Ishikawa (cell line): ENCODE measurements at regions not wholly inside any gene's neighbourhood (a gene's known extent, or its start where the extent isn't known, plus 50 kb on each side); places are given as distances from the start of the nearest gene placed in this dataset.

Experiments
- CEBPB ChIP-seq: IDR thresholded peaks from 2 replicates; pipeline ENCODE4 v1.6.1; 2012
- EGR1 ChIP-seq: IDR thresholded peaks from 2 replicates; pipeline ENCODE4 v1.6.1; 2012
- EP300 ChIP-seq: IDR thresholded peaks from 2 replicates; pipeline ENCODE4 v1.6.1; 2012; ENCODE audit warnings: borderline replicate concordance
- MAX ChIP-seq: IDR thresholded peaks from 2 replicates; pipeline ENCODE4 v1.6.1; 2012
- NFIC ChIP-seq: IDR thresholded peaks from 2 replicates; pipeline ENCODE4 v1.6.1; 2012
- REST ChIP-seq: IDR thresholded peaks from 2 replicates; pipeline ENCODE4 v1.6.1; 2012; ENCODE audit warnings: low read depth, mild to moderate bottlenecking
- TEAD4 ChIP-seq: IDR thresholded peaks from 2 replicates; pipeline ENCODE4 v1.6.1; 2012
- USF1 ChIP-seq: IDR thresholded peaks from 2 replicates; pipeline ENCODE4 v1.6.1; 2012
- YY1 ChIP-seq: IDR thresholded peaks from 2 replicates; pipeline ENCODE4 v1.6.1; 2012; ENCODE audit warnings: low read depth
- ZBTB7A ChIP-seq: IDR thresholded peaks from 2 replicates; pipeline ENCODE4 v1.6.1; 2012; ENCODE audit warnings: low read depth

GRCh38 chr3:156030723-156031122 lies 89.7 kb upstream of the KCNAB1 start:
- TF ChIP-seq EP300 (no peak), ZBTB7A (no peak), NFIC (no peak), REST (no peak), MAX (no peak), YY1 (no peak), CEBPB (no peak), EGR1 (no peak), USF1 (no peak), TEAD4 (no peak)
